Activated CD4-positive, alpha-beta memory T cell treated with anti-CD3 and anti-CD28 coated beads, Interleukin-2, amount 10 ng/mL, durations not matched to agents 7 days and 5 days (primary cell): ENCODE measurements at regions not wholly inside any gene's neighbourhood (a gene's known extent, or its start where the extent isn't known, plus 50 kb on each side); places are given as distances from the start of the nearest gene placed in this dataset.

ENCODE experiments used
- CTCF ChIA-PET: fragments of 350-600 bp; sonication (Branson Sonifier 250); formaldehyde crosslinking; loops from one replicate; lab custom pipeline; 2021; ENCODE audit warnings: antibody characterized with exemption, inconsistent platforms; lab: Charles Lee
- POLR2A ChIA-PET: fragments of 350-600 bp; sonication (Branson Sonifier 250); formaldehyde crosslinking; loops from one replicate; lab custom pipeline; 2021; ENCODE audit warnings: antibody characterized with exemption; lab: Charles Lee
- DNase-seq: peaks from one replicate; pipeline ENCODE4 v3.0.0-alpha.2; 2020
- H3K27ac Mint-ChIP-seq: one replicate; pipeline ENCODE4 v1.8.0; 2021; ENCODE audit warnings: mild to moderate bottlenecking, mixed read lengths
- H3K27me3 Mint-ChIP-seq: one replicate; pipeline ENCODE4 v1.8.0; 2021; ENCODE audit warnings: mixed read lengths
- H3K36me3 Mint-ChIP-seq: one replicate; pipeline ENCODE4 v1.8.0; 2021; ENCODE audit warnings: low read depth, mixed read lengths
- H3K4me1 Mint-ChIP-seq: one replicate; pipeline ENCODE4 v1.8.0; 2021; ENCODE audit warnings: mixed read lengths
- H3K4me3 Mint-ChIP-seq: one replicate; pipeline ENCODE4 v1.8.0; 2021; ENCODE audit warnings: mild to moderate bottlenecking, mixed read lengths
- H3K9me3 Mint-ChIP-seq: one replicate; pipeline ENCODE4 v1.8.0; 2021; ENCODE audit warnings: mixed read lengths

DNA sequence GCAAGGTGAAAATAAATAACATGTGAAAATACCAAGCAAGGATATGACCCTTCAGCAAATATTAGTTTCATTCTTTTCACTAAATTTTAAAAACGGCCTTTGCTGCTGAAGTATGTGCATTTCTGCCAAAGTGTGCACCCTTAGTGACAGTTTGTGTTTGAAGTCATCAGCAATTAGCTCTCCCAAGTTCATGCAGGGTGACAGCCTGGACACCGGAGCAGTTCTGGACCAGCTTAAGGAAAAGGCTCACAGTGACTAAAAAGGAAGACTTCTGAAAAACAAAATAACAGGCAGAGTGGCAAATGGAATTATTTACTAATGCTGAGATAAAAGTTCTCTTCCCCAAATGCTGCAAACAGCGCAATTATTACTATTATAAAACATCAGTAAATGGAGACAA is 69.3 kb upstream of the NEBL start:
- Mint-ChIP-seq H3K9me3 (peaks cover 5% of the 10 kb centered on the region), H3K36me3 (no peaks in the 10 kb centered on the region), H3K27ac (no peak overlapping the region), H3K4me1 (no peaks in the 10 kb centered on the region), H3K4me3 (no peak overlapping the region), H3K27me3 (no peaks in the 10 kb centered on the region)
- POLR2A ChIA-PET, result no interaction called here
- DNase-seq, result no peak
- CTCF ChIA-PET, result no interaction called here

DNA sequence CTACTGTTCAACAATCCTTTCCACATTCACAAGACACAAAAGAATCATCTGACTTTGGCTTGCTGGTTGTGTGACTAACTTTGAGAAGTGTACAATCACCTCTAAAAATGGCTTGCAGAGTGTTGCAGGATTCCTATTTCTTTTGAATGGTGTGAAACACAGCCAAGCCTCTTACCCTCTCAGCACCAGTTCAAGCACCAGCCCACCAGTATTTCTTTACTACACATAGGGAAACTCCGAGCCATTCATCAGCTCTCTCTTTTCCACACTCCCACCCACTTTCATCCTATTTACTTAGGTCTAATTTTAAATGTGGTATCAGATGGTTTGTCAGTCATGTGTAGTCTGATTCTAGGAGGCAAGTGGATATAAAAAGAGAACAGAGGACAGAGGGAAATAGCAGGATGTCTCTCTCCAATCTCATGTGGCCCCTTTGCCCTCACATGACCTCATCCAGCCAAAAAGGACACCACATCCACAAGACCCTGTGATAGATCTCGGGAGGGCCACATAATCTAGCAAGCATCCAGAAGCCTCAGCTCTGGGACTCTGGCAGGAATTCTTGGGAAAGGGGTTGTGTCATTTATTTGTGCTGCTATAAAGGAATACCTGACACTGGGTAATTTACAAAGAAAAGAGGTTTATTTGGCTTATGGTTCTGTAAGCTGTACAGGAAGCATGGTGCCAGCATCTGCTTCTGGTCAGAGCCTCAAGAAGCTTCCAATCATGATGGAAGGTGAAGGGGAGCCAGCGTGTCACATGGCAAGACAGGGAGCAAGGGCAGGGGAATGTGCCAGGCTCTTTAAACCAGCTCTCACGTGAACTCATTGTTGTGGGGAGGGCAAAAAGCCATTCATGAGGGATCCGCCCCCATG is 66.8 kb upstream of the NEBL start:
- DNase-seq, result no peak
- no peaks in the 10 kb centered on the region for H3K36me3 Mint-ChIP-seq
- ChIA-PET POLR2A (no interaction called here), CTCF (no interaction called here)
- H3K4me3 Mint-ChIP-seq, result no peak overlapping the region
- peaks cover 5% of the 10 kb centered on the region for H3K9me3 Mint-ChIP-seq
- H3K4me1 Mint-ChIP-seq, result no peaks in the 10 kb centered on the region
- no peak overlapping the region for H3K27ac Mint-ChIP-seq
- no peaks in the 10 kb centered on the region for H3K27me3 Mint-ChIP-seq

DNA sequence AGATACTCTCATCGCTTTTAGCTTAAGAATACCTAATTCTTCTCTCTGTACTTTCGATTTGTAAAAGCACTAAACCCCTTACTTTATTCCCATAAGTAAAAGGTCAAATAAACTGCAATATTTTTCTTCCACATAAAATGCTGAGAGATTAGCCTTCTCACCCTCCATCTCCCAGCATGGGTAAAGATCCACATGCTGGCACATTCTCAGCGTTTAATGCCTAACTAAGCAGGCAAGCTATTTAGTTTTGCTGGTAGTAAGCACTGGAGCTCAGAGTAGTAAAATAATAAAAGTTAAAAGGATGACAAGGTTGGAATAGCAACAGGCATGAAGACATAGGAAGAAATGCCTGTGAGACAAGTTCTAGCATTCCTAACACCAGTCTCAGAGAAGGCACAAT is 65.9 kb upstream of the NEBL start:
- POLR2A ChIA-PET, result no interaction called here
- Mint-ChIP-seq H3K27ac (no peak overlapping the region), H3K27me3 (no peaks in the 10 kb centered on the region), H3K4me3 (no peak overlapping the region), H3K36me3 (no peaks in the 10 kb centered on the region), H3K4me1 (no peaks in the 10 kb centered on the region), H3K9me3 (peaks cover 5% of the 10 kb centered on the region)
- CTCF ChIA-PET, result no interaction called here
- DNase-seq, result no peak

DNA sequence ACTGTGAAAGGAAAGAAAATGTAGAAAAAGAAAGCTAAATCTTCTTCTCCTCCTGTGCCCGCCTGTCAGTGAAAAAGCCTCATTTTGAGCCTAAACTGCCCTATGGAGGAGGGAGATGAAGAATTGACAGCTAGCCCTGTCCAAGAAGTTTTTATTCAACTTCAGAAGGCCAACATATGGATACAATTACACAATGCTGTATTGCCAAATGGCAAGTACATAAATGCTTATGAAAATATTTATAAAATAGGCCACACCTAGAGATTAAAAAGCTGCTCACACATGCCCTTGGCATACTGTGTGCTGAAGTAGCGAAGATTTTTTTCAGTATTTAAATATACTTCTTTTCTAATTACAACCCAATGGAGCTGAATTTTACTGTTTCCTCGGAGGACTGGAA is 65.1 kb upstream of the NEBL start:
- CTCF ChIA-PET, result no interaction called here
- no peaks in the 10 kb centered on the region for H3K27me3 Mint-ChIP-seq

DNA sequence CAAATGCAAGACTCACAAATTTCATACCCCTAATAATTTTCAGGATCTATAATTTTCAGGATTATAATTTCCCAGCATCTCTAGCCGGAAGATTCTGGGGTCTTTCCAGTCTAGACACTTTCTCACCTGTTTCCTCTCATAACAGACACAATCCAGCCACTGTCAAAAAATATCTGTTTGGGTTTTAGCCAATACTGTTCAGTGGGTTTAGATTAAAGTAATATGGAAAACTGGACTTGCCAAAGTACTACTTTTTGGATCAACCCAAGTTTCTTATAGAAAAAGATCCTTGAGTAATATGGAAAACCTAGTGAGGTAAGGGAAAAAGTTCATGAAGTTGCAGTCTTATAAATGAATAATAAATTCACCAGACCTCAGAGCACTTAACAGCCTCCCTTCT is 62.1 kb upstream of the NEBL start:
- Mint-ChIP-seq H3K27ac (no peak overlapping the region), H3K27me3 (no peaks in the 10 kb centered on the region), H3K4me1 (no peaks in the 10 kb centered on the region), H3K4me3 (no peak overlapping the region), H3K9me3 (no peaks in the 10 kb centered on the region), H3K36me3 (no peaks in the 10 kb centered on the region)
- POLR2A ChIA-PET, result no interaction called here
- CTCF ChIA-PET, result no interaction called here
- DNase-seq, result no peak

More for the DNA sequence above, 65.1 kb upstream of the NEBL start:
- no peak for DNase-seq
- H3K9me3 Mint-ChIP-seq, result peaks cover 5% of the 10 kb centered on the region
- POLR2A ChIA-PET, result no interaction called here
- no peak overlapping the region for H3K4me3 Mint-ChIP-seq
- H3K36me3 Mint-ChIP-seq, result no peaks in the 10 kb centered on the region
- no peak overlapping the region for H3K27ac Mint-ChIP-seq
- H3K4me1 Mint-ChIP-seq, result no peaks in the 10 kb centered on the region

DNA sequence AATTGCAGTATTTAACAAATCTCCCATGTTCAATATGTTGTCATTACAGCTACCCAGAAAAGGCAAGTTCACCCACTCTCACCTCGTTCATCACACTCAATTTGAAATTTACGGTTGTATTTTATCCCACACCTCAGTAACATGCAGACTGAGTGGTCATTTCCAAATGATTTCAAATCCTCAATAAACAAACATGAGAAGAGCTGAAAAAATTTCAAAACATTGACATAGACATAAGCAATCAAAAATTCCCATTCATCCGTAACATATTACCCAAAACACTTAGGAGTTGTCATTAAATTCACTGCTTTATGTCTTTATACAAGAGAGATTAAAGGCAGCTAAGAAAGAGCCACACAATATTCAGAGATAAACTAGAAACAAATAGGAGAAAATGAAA is 61.7 kb upstream of the NEBL start:
- H3K4me3 Mint-ChIP-seq, result no peak overlapping the region
- H3K27me3 Mint-ChIP-seq, result no peaks in the 10 kb centered on the region
- no peak overlapping the region for H3K27ac Mint-ChIP-seq
- DNase-seq, result no peak
- H3K36me3 Mint-ChIP-seq, result no peaks in the 10 kb centered on the region
- CTCF ChIA-PET, result no interaction called here
- no peaks in the 10 kb centered on the region for H3K4me1 Mint-ChIP-seq
- POLR2A ChIA-PET, result no interaction called here
- H3K9me3 Mint-ChIP-seq, result no peaks in the 10 kb centered on the region

DNA sequence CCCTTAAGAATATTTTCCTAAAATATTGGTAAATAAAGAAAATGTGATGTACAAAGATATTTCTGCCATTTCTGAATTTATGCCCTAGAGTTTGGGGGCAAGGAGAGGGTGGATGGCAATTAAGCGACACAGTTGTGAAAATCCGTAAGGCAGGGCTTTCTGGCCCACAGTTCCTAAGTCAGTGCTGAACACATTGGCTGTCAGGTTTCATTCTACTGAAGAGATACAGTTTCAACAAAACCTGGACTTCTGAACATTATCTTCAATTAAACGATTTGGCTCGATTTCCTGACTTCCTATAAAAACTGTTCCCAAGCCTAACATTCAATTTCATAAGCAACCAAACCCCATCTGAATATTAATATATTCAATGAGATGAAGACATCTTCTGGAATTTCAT is 61.1 kb upstream of the NEBL start:
- Mint-ChIP-seq H3K27ac (no peak overlapping the region), H3K9me3 (no peaks in the 10 kb centered on the region), H3K4me3 (no peak overlapping the region), H3K36me3 (no peaks in the 10 kb centered on the region), H3K4me1 (no peaks in the 10 kb centered on the region), H3K27me3 (no peaks in the 10 kb centered on the region)
- no peak for DNase-seq
- ChIA-PET POLR2A (no interaction called here), CTCF (no interaction called here)

DNA sequence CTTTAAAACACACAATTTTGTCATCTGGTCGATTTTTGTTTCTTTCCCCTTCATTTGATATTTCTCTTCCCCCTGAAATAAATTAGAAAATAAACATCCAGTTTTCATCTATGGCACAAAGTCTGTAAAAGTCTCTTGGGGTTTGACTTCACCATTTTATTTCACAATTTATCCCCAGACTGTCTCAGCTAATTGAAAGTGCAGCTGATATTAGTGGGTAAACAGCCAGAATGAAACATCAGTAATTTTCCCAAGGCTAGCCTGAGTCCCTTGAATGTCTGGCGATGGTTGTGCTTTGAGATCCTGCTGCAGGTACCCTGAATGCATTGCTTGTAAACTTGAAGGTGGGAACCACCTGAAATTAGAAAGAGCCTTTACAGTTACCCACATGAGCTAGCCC is 60.6 kb upstream of the NEBL start:
- no peak for DNase-seq
- Mint-ChIP-seq H3K27ac (no peak overlapping the region), H3K4me3 (no peak overlapping the region), H3K4me1 (no peaks in the 10 kb centered on the region), H3K27me3 (no peaks in the 10 kb centered on the region), H3K9me3 (no peaks in the 10 kb centered on the region), H3K36me3 (no peaks in the 10 kb centered on the region)
- CTCF ChIA-PET, result interaction anchor here (0.5 kb wide), 1 partner anchor 10 kb away, joined by 3 read pairs; no protein-coding TSS in a partner anchor
- POLR2A ChIA-PET, result no interaction called here

DNA sequence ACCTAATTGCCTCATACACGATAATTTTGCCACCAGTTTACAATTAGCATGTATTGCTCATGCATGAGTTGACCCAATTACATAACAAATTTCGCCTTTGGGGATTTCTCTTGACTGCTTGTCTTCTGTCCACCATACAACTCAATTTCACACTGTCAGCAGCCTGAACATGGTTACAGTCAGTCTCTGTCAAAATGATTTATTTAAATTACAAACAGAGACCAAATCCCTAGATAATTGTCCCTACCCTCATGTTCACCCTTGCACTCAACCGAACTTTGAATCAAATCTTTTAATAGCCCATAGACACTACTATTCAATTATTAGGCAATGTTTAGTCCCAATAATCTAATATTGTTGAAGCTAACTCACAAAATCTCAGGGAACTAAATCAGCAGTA is 59.7 kb upstream of the NEBL start:
- no peaks in the 10 kb centered on the region for H3K36me3 Mint-ChIP-seq
- H3K27ac Mint-ChIP-seq, result no peak overlapping the region
- no peaks in the 10 kb centered on the region for H3K9me3 Mint-ChIP-seq
- no peaks in the 10 kb centered on the region for H3K4me1 Mint-ChIP-seq
- no peak for DNase-seq
- H3K27me3 Mint-ChIP-seq, result no peaks in the 10 kb centered on the region
- no peak overlapping the region for H3K4me3 Mint-ChIP-seq
- POLR2A ChIA-PET, result no interaction called here
- CTCF ChIA-PET, result interaction anchor here (0.5 kb wide), 1 partner anchor 10 kb away, joined by 3 read pairs; no protein-coding TSS in a partner anchor

DNA sequence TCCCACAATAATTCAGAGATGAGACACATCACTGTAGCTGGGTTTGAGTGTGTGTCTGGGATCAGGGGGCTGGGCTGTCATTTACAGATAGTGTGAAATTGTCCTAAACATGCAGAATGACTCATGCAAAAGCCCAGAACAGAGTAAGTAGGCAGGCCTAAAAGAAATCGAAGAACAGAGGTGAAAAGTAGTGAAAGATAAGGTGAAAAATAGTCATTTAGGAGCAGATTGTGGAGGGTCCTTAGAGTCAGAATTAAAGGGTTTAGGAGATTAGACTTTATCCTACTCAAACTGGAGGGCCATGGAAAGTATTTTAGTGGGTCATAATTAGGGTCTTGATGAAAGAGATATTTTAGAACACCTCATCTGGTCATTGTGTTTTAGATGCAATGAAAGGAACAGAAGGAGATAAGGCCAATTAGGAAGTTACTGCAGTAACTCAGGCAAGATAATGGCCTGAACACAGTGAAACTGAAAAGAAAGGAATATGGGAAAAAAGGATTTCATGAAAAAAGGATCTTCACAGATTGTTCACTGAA is 58.3 kb upstream of the NEBL start:
- Mint-ChIP-seq H3K27me3 (no peaks in the 10 kb centered on the region), H3K9me3 (no peaks in the 10 kb centered on the region), H3K27ac (no peak overlapping the region), H3K4me1 (no peaks in the 10 kb centered on the region), H3K4me3 (no peak overlapping the region), H3K36me3 (no peaks in the 10 kb centered on the region)
- ChIA-PET CTCF (no interaction called here), POLR2A (no interaction called here)
- DNase-seq, result no peak

DNA sequence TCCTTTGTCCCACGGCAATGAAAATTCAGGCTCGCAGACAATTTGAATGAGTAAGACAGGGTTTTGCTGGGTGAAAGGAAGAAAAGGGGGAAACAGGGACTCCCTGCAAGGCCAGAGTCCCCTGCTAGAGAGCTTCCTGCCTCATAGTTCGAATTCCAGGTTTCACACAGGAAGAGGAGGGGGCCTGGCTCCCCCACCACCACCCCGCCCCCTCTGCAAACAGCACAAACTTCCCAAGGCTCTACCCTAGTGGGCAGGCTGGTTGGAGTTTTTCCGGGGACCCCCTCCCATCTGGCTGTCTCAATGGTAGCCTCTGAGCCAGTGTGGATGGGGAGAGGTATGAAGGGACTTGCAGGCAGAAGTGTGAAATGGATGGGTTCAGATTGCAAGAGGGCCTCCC is 57.4 kb upstream of the NEBL start:
- ChIA-PET CTCF (no interaction called here), POLR2A (no interaction called here)
- no peak for DNase-seq
- Mint-ChIP-seq H3K36me3 (no peaks in the 10 kb centered on the region), H3K4me3 (no peak overlapping the region), H3K9me3 (no peaks in the 10 kb centered on the region), H3K27me3 (no peaks in the 10 kb centered on the region), H3K4me1 (no peaks in the 10 kb centered on the region), H3K27ac (no peak overlapping the region)

DNA sequence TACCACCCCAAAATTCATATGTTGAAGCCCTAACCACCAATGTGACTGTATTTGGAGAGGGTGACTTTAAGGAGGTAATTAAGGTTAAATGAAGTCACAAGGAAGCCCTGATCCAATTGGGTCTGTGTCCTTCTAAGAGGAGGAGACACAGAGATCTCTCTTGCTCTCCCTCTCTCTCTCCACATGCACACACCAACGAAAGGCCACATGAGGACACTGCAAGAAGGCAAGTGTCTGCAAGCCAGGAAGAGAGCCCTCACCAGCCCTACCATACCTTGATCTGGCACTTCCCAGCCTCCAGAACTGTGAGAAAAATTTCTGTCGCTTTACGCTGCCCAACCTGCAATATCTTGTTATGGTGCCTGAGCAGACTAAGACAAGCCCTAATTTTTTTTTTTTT is 56.0 kb upstream of the NEBL start:
- Mint-ChIP-seq H3K9me3 (no peaks in the 10 kb centered on the region), H3K4me3 (no peak overlapping the region), H3K36me3 (no peaks in the 10 kb centered on the region), H3K27ac (no peak overlapping the region), H3K27me3 (no peaks in the 10 kb centered on the region), H3K4me1 (no peaks in the 10 kb centered on the region)
- CTCF ChIA-PET, result no interaction called here
- POLR2A ChIA-PET, result no interaction called here
- no peak for DNase-seq

DNA sequence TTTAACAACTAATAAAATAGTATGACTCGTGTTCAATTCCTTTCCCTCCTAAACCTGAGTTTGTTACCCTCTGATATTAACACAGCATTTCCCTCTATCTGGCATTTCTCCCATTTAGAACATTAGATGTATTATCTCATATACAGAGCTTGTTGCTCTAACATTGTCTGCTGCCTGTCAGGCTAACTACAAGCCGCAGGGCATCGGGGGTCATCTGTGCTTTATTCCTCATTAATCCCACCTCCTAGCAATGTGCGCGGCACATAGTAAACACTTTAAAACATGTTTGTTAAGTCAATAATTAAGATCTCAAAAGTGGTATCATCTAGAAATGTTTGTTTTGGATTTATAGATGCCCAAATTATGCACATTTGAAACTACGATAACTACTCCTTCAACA is 52.9 kb upstream of the NEBL start:
- H3K4me3 Mint-ChIP-seq, result no peak overlapping the region
- H3K36me3 Mint-ChIP-seq, result no peaks in the 10 kb centered on the region
- ChIA-PET CTCF (no interaction called here), POLR2A (no interaction called here)
- no peaks in the 10 kb centered on the region for H3K9me3 Mint-ChIP-seq
- no peaks in the 10 kb centered on the region for H3K4me1 Mint-ChIP-seq
- no peaks in the 10 kb centered on the region for H3K27me3 Mint-ChIP-seq
- H3K27ac Mint-ChIP-seq, result no peak overlapping the region
- no peak for DNase-seq
